ENCODE measurements at regions not wholly inside any gene's neighbourhood (a gene's known extent, or its start where the extent isn't known, plus 50 kb on each side); places are given as distances from the start of the nearest gene placed in this dataset.
"Not testable (repeated sequence)": the region's sequence is repeated elsewhere in the genome, so short reads cannot be mapped to it uniquely, and the experiment has no call there.

DNA sequence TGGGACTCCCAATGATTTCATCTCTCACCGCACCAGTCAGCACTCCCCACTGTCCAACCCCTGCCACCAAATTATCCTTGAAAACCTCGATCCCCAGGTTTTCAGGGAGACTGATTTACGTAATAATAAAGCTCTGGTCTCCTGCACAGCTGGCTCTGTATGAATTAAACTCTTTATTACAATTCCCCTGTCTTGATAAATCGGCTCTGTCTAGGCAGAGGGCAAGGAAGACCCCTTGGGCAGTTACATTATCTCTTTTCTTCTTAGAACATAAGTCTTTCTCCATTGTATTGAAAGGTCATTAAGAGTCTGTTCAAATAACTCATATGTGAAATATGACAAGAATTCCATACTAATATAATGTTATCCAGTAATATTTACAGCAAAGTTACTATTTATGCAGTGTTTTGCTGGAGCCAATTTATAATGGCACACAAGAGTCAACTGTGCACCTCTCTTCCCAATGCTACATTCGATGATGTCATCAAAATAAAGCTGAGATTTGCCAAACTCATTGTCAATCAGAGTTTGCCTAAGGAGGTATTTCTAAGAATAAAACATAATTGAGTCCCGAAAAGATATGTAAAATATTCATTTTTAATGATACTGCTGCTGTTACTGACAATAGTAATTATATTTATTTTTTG lies 1297.2 kb upstream of the LRRTM3 start:
- H3K4me1 ChIP-seq (ENCODE audit: control insufficient read depth, insufficient read depth, low read length) = no peaks in the 10 kb centered on the region
- no peaks in the 10 kb centered on the region for H3K27me3 ChIP-seq (ENCODE audit: control insufficient read depth, insufficient read depth, low read length)
- no peaks in the 10 kb centered on the region for H3K36me3 ChIP-seq (ENCODE audit: control insufficient read depth, insufficient read depth, low read length)
- H3K27ac ChIP-seq (ENCODE audit: low read length) = no peak overlapping the region
- H3K4me3 ChIP-seq (ENCODE audit: low read length) = no peak overlapping the region
- DNase-seq = peak; percentile 7
- peaks cover 3% of the 10 kb centered on the region for H3K9me3 ChIP-seq (replicated peaks; ENCODE audit: control insufficient read depth, low read depth, low read length)
- WGBS (ENCODE audit: insufficient coverage) = 36% methylated on average over 2 of the region's 6 CpGs

DNA sequence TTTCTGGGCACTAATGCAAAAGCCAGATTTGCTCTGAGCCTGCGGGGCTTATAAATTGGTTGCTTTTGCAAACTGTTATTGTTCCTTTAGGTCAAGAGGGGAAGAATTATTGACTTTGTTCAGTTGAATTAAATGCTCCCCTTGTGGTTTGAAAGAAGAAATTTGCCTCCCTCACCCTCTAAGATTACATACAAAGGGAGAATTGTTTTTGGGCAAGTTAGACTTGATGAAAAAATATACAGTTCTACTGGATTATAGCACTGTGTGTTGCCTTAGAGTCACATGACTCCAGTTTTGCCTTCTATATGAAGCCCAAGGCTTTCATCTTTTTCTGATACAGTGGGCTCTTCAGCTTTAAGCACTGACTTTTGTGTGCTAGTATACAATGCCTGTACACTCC lies 1265.8 kb upstream of the LRRTM3 start:
- Histone ChIP-seq H3K4me3 (ENCODE audit: low read length) (no peak overlapping the region), H3K9me3 (replicated peaks; ENCODE audit: control insufficient read depth, low read depth, low read length) (peaks cover 4% of the 10 kb centered on the region), H3K36me3 (ENCODE audit: control insufficient read depth, insufficient read depth, low read length) (no peaks in the 10 kb centered on the region), H3K4me1 (ENCODE audit: control insufficient read depth, insufficient read depth, low read length) (no peaks in the 10 kb centered on the region), H3K27me3 (ENCODE audit: control insufficient read depth, insufficient read depth, low read length) (no peaks in the 10 kb centered on the region), H3K27ac (ENCODE audit: low read length) (no peak overlapping the region)
- DNase-seq = no peak
- no CpG with 5 or more reads among the region's 1 CpG for WGBS (ENCODE audit: insufficient coverage)

DNA sequence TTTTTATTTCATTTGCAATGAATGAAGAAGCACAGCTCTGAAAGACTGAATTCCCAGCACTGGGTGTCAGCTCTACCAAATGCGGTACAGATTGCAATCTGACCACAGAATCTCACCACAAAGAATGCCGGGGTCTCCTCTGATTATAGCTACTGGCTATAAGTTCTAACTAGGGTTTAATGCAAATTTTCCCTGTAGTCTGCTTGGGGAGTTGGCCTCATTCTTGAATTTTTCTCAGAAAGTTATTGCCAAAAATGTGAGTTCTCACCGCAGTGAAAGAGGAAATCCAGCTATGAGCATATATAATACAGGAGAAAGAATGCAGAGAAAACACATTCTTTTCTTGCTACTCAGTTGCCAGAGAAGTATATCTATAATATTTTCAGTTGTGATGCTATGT lies 1255.7 kb upstream of the LRRTM3 start:
- no peaks in the 10 kb centered on the region for H3K4me1 ChIP-seq (ENCODE audit: control insufficient read depth, insufficient read depth, low read length)
- no peak overlapping the region for H3K4me3 ChIP-seq (ENCODE audit: low read length)
- no peaks in the 10 kb centered on the region for H3K27me3 ChIP-seq (ENCODE audit: control insufficient read depth, insufficient read depth, low read length)
- DNase-seq = peak; percentile 46
- no peaks in the 10 kb centered on the region for H3K9me3 ChIP-seq (replicated peaks; ENCODE audit: control insufficient read depth, low read depth, low read length)
- no peaks in the 10 kb centered on the region for H3K36me3 ChIP-seq (ENCODE audit: control insufficient read depth, insufficient read depth, low read length)
- WGBS (ENCODE audit: insufficient coverage) = no CpG with 5 or more reads among the region's 3 CpGs
- no peak overlapping the region for H3K27ac ChIP-seq (ENCODE audit: low read length)

DNA sequence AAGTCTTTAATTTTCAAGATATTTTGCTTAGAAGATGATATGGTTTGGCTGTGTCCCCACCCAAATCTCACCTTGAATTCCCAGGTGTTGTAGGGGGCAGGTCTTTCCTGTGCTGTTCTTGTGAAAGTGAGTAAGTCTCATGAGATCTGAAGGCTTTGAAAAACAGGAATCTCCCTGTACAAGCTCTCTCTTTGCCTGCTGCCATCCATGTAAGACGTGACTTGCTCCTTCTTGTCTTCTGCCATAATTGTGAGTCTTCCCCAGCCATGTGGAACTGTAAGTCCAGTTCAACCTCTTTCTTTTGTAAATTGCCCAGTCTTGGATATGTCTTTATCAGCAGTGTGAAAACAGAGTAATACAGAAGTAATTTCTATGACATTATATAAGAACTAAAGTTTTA lies 1255.2 kb upstream of the LRRTM3 start:
- WGBS (ENCODE audit: insufficient coverage) = no CpG with 5 or more reads among the region's 1 CpG

DNA sequence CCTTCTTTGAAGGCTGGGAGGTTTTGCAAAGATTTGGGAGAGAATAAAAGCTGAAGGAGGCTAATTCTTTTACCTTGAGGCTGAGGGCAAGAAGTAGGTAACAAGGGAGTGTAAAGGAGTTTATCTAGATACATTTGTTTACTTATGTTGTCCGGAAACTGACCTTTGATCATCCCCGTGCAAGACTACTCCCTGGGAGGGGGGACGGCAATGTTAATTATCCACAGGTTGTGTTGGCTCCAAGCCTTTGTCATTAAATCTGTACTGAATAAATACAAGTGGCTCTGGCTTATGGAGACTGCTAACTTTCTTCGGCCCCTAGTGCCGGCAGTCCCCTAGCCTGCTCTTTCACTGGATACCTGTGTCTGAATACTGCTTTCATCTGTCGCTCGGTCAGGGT lies 1250.6 kb upstream of the LRRTM3 start:
- Histone ChIP-seq H3K27me3 (ENCODE audit: control insufficient read depth, insufficient read depth, low read length) (no peaks in the 10 kb centered on the region), H3K4me3 (ENCODE audit: low read length) (no peak overlapping the region), H3K9me3 (replicated peaks; ENCODE audit: control insufficient read depth, low read depth, low read length) (no peaks in the 10 kb centered on the region), H3K27ac (ENCODE audit: low read length) (no peak overlapping the region), H3K36me3 (ENCODE audit: control insufficient read depth, insufficient read depth, low read length) (no peaks in the 10 kb centered on the region), H3K4me1 (ENCODE audit: control insufficient read depth, insufficient read depth, low read length) (no peaks in the 10 kb centered on the region)
- no peak for DNase-seq
- WGBS (ENCODE audit: insufficient coverage) = 93% methylated on average over 3 of the region's 7 CpGs

More for the DNA sequence above, 1255.2 kb upstream of the LRRTM3 start:
- H3K4me1 ChIP-seq (ENCODE audit: control insufficient read depth, insufficient read depth, low read length); H3K36me3 ChIP-seq (ENCODE audit: control insufficient read depth, insufficient read depth, low read length); H3K9me3 ChIP-seq (replicated peaks; ENCODE audit: control insufficient read depth, low read depth, low read length); DNase-seq; H3K4me3 ChIP-seq (ENCODE audit: low read length); H3K27ac ChIP-seq (ENCODE audit: low read length); H3K27me3 ChIP-seq (ENCODE audit: control insufficient read depth, insufficient read depth, low read length): not testable (repeated sequence)

DNA sequence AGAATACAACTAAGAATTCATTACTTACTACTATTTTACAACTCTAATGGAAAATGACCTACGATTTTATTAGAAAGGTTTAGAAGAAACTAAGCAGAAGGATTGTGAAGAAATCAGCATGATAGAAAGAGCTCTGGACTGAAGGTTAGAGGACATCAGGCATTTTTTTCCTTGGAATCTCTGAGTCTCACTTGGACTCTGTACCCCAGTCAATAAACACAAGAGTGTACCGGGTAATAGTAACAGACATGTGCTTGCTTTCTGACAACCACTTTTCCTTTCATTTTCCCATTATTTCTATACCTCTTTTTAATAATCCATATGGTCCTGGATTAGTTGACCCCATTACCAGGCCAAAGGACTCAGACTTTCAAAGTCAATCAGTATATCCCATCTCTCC lies 1240.9 kb upstream of the LRRTM3 start:
- Histone ChIP-seq H3K9me3 (replicated peaks; ENCODE audit: control insufficient read depth, low read depth, low read length) (no peaks in the 10 kb centered on the region), H3K27ac (ENCODE audit: low read length) (no peak overlapping the region), H3K36me3 (ENCODE audit: control insufficient read depth, insufficient read depth, low read length) (no peaks in the 10 kb centered on the region), H3K4me1 (ENCODE audit: control insufficient read depth, insufficient read depth, low read length) (no peaks in the 10 kb centered on the region), H3K27me3 (ENCODE audit: control insufficient read depth, insufficient read depth, low read length) (no peaks in the 10 kb centered on the region), H3K4me3 (ENCODE audit: low read length) (no peak overlapping the region)
- WGBS (ENCODE audit: insufficient coverage) = 88% methylated on average over 1 of the region's 2 CpGs
- DNase-seq = no peak

DNA sequence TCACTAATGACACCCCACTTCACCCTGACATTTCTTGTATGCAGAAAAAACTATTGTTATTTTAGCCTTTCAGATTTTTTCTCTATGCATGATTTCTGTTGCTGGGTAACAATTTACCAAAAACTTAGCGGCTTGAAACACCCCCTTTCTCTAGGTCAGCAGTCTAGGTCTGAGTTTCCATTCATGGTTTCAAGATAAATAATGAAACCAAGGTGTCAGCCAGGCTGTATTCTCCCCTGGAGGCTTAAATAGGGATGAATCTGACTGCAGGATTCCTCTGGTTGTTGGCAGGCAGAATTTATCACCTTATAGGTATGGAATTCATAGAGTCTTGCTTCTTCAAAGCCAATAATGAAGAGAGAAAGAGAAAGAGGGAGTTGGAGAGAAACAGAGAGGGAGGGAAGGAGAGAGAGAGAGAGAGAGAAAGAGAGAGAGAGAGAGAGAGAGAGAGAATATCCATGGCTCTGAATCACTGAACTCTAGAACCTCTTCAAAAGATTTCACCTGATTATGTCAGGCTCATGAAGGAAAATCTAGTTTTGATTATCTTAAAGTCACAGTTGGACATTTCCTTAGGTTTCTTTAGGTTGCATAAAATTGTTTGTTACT lies 1224.6 kb upstream of the LRRTM3 start:
- DNase-seq = no peak
- WGBS (ENCODE audit: insufficient coverage) = no CpG with 5 or more reads among the region's 1 CpG

DNA sequence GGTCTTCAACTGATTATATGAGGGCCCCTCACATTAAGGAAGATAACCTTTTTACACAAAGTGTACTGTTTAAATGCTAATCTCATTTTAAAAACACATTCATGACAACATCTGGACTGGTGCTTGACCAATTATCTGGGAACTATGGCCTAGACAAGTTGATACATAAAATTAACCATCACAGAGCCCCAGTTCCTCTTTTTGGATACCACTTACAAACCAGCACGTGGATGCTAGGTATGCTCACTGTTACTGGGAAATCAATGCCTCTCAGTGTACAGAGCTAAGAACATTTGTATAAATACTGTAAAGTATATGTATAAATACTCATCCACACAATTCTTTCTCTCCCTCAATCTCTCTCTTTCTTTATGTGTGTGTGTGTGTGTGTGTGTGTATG lies 1217.8 kb upstream of the LRRTM3 start:
- no peak for DNase-seq
- Histone ChIP-seq H3K9me3 (replicated peaks; ENCODE audit: control insufficient read depth, low read depth, low read length) (no peaks in the 10 kb centered on the region), H3K36me3 (ENCODE audit: control insufficient read depth, insufficient read depth, low read length) (no peaks in the 10 kb centered on the region), H3K4me3 (ENCODE audit: low read length) (no peak overlapping the region), H3K27ac (ENCODE audit: low read length) (no peak overlapping the region), H3K27me3 (ENCODE audit: control insufficient read depth, insufficient read depth, low read length) (no peaks in the 10 kb centered on the region), H3K4me1 (ENCODE audit: control insufficient read depth, insufficient read depth, low read length) (no peaks in the 10 kb centered on the region)
- no CpG with 5 or more reads among the region's 1 CpG for WGBS (ENCODE audit: insufficient coverage)

More for the DNA sequence above, 1224.6 kb upstream of the LRRTM3 start:
- Histone ChIP-seq H3K36me3 (ENCODE audit: control insufficient read depth, insufficient read depth, low read length) (no peaks in the 10 kb centered on the region), H3K27me3 (ENCODE audit: control insufficient read depth, insufficient read depth, low read length) (no peaks in the 10 kb centered on the region), H3K4me1 (ENCODE audit: control insufficient read depth, insufficient read depth, low read length) (no peaks in the 10 kb centered on the region), H3K4me3 (ENCODE audit: low read length) (no peak overlapping the region), H3K27ac (ENCODE audit: low read length) (no peak overlapping the region), H3K9me3 (replicated peaks; ENCODE audit: control insufficient read depth, low read depth, low read length) (no peaks in the 10 kb centered on the region)

DNA sequence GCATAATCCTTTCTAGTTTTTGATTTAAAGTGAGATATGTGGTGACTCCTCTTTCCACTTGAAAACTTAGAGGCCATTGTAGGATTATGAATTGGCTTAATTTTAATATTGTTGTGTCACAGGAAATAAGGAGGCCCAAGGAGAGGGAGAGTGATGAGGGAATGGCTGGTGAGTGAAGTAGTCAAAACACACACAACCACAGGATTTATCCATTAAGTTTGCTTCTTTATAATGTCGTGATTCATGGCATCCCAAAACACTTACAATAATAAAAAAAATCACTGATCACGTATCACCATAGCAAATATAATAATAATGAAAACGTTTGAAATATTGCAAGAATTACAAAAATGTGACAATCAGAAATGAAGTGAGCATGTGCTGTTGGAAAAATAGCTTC lies 1215.5 kb upstream of the LRRTM3 start:
- DNase-seq = no peak
- Histone ChIP-seq H3K4me1 (ENCODE audit: control insufficient read depth, insufficient read depth, low read length) (no peaks in the 10 kb centered on the region), H3K36me3 (ENCODE audit: control insufficient read depth, insufficient read depth, low read length) (no peaks in the 10 kb centered on the region), H3K27me3 (ENCODE audit: control insufficient read depth, insufficient read depth, low read length) (no peaks in the 10 kb centered on the region), H3K27ac (ENCODE audit: low read length) (no peak overlapping the region), H3K4me3 (ENCODE audit: low read length) (no peak overlapping the region), H3K9me3 (replicated peaks; ENCODE audit: control insufficient read depth, low read depth, low read length) (no peaks in the 10 kb centered on the region)
- WGBS (ENCODE audit: insufficient coverage) = no CpG with 5 or more reads among the region's 3 CpGs

DNA sequence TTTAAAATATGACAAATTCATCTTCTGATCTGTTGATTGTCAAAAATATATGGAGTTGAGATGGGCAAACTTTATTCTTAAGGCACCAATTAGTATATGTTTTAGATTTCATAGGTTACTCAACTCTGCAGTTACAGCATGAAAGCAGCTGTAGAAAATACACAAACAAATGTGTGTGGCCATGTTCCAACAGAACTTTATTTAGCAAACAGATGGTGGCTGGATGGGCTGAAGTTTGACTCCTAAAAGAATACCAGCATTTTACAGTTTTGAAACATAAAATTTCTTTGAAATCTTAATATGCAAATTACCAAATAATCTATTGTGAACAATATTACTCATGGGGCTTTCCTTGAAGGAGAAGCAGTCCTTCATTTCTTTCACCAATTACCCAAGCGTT lies 1206.0 kb upstream of the LRRTM3 start:
- WGBS (ENCODE audit: insufficient coverage) = no CpG with 5 or more reads among the region's 1 CpG
- Histone ChIP-seq H3K9me3 (replicated peaks; ENCODE audit: control insufficient read depth, low read depth, low read length) (no peaks in the 10 kb centered on the region), H3K4me1 (ENCODE audit: control insufficient read depth, insufficient read depth, low read length) (no peaks in the 10 kb centered on the region), H3K4me3 (ENCODE audit: low read length) (no peak overlapping the region), H3K27ac (ENCODE audit: low read length) (no peak overlapping the region), H3K27me3 (ENCODE audit: control insufficient read depth, insufficient read depth, low read length) (no peaks in the 10 kb centered on the region), H3K36me3 (ENCODE audit: control insufficient read depth, insufficient read depth, low read length) (no peaks in the 10 kb centered on the region)
- peak; percentile 91 for DNase-seq

DNA sequence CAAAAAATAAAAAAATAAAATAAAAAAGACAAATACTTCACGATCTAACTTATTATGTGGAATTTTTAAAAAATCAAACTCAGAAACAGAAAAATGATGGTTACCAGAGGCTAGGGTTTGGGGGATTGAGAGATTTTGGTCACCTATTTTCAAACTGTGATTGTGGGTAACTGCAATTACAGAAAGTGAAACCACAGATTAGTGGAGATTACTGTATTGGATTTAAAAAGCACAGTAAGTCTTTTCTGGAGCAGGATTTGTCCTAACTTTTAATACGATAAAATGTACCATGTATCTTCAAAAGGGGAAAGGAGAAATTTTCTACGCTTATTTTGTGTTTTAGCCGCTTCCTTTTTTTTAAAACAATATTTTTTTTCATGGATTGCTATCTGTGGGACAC lies 1204.9 kb upstream of the LRRTM3 start:
- DNase-seq = peak; percentile 6
- no peaks in the 10 kb centered on the region for H3K9me3 ChIP-seq (replicated peaks; ENCODE audit: control insufficient read depth, low read depth, low read length)
- H3K27ac ChIP-seq (ENCODE audit: low read length) = no peak overlapping the region
- H3K36me3 ChIP-seq (ENCODE audit: control insufficient read depth, insufficient read depth, low read length) = no peaks in the 10 kb centered on the region
- H3K4me3 ChIP-seq (ENCODE audit: low read length) = no peak overlapping the region
- no peaks in the 10 kb centered on the region for H3K4me1 ChIP-seq (ENCODE audit: control insufficient read depth, insufficient read depth, low read length)
- no CpG with 5 or more reads among the region's 4 CpGs for WGBS (ENCODE audit: insufficient coverage)
- no peaks in the 10 kb centered on the region for H3K27me3 ChIP-seq (ENCODE audit: control insufficient read depth, insufficient read depth, low read length)
